ENCODE measurements at regions not wholly inside any gene's neighbourhood (a gene's known extent, or its start where the extent isn't known, plus 50 kb on each side); places are given as distances from the start of the nearest gene placed in this dataset.

- no peak for TF ChIP-seq CTCF (IDR thresholded peaks at IDR 0.05; ENCODE audit: control extremely low read depth in 1 of 3, insufficient read depth in 1 of 3, low read depth in 1 of 3, low read length in 3 of 3)
- no peak for TF ChIP-seq SP2 (IDR thresholded peaks at IDR 0.05; ENCODE audit: low read length)
- TF ChIP-seq POLR2A (IDR thresholded peaks at IDR 0.05; ENCODE audit: control extremely low read depth in 1 of 2, low read depth in 2 of 2, low read length in 2 of 2), result no peak
- TF ChIP-seq ZNF274 (IDR thresholded peaks at IDR 0.05; ENCODE audit: borderline replicate concordance, extremely low read depth, low read length), result no peak
- no peak for TF ChIP-seq YY1 (IDR thresholded peaks at IDR 0.05; ENCODE audit: low read depth, low read length)
- no peak for TF ChIP-seq JUND (IDR thresholded peaks at IDR 0.05; ENCODE audit: low read length)
- no peak for TF ChIP-seq KDM1A (IDR thresholded peaks at IDR 0.05; ENCODE audit: borderline replicate concordance, low read length)
- no peak for TF ChIP-seq E2F6 (IDR thresholded peaks at IDR 0.05)
- no peak for TF ChIP-seq POLR2AphosphoS5 (IDR thresholded peaks at IDR 0.05; ENCODE audit: low read depth, low read length)
Observed at GRCh38 chr13:97736436-97736835, 217.0 kb upstream of the IPO5 start.
